IMR-90 (cell line): ENCODE measurements at regions not wholly inside any gene's neighbourhood (a gene's known extent, or its start where the extent isn't known, plus 50 kb on each side); places are given as distances from the start of the nearest gene placed in this dataset.

Experiments used
- ATAC-seq: fragments of 200-7000 bp; cut with Tn5 transposase; 2 replicates; pipeline ENCODE4 v1.9.1; 2020; ENCODE audit warnings: low read depth, mild to moderate bottlenecking, moderate library complexity
- BruUV-seq: library from RNA; stranded (reverse); fragments of 400-500 nt; replicated peaks from 2 replicates; lab custom pipeline; 2021; lab: Mats Ljungman, UMichigan
- CTCF ChIA-PET: fragments of 300-600 bp; formaldehyde crosslinking; extraction: SDS; loops from one replicate; lab custom pipeline; 2021; ENCODE audit warnings: antibody characterized with exemption; lab: Yijun Ruan, JAX
- POLR2A ChIA-PET: fragments of 300-600 bp; sonication (Branson Sonifier 250); formaldehyde crosslinking; loops from one replicate; lab custom pipeline; 2022; ENCODE audit warnings: antibody characterized with exemption; ENCODE audit not compliant: unreplicated experiment; lab: Charles Lee
- DNase-seq: peaks from one replicate; pipeline ENCODE4 v3.0.0; 2013
- H2AFZ ChIP-seq: replicated peaks from 2 replicates; pipeline ENCODE3; 2013; ENCODE audit warnings: low read length, mild to moderate bottlenecking; ENCODE audit not compliant: poor library complexity
- H2AK5ac ChIP-seq: 2 replicates; pipeline ENCODE4 v1.6.1; 2013; ENCODE audit warnings: low read depth, low read length, inconsistent platforms
- H2AK9ac ChIP-seq: replicated peaks from 2 replicates; pipeline ENCODE3; 2013; ENCODE audit warnings: mild to moderate bottlenecking, low read depth, low read length, moderate library complexity; ENCODE audit not compliant: poor library complexity
- H2BK120ac ChIP-seq: 2 replicates; pipeline ENCODE4 v1.6.1; 2013; ENCODE audit warnings: low read depth, low read length, inconsistent platforms
- H2BK15ac ChIP-seq: 3 replicates; pipeline ENCODE4 v1.6.1; 2013; ENCODE audit warnings: low read depth, low read length, inconsistent platforms
- H2BK20ac ChIP-seq: 2 replicates; pipeline ENCODE4 v1.6.1; 2013; ENCODE audit warnings: low read depth, mild to moderate bottlenecking, inconsistent platforms, low read length, moderate library complexity
- H2BK5ac ChIP-seq: 2 replicates; pipeline ENCODE4 v1.6.1; 2013; ENCODE audit warnings: mild to moderate bottlenecking, low read depth, low read length, inconsistent platforms; ENCODE audit not compliant: poor library complexity, severe bottlenecking
- H3K14ac ChIP-seq: replicated peaks from 2 replicates; pipeline ENCODE4 v1.6.1; 2013; ENCODE audit warnings: low read depth, low read length, inconsistent platforms
- H3K18ac ChIP-seq: 2 replicates; pipeline ENCODE4 v1.6.1; 2013; ENCODE audit warnings: low read depth, low read length, control low read depth
- H3K23ac ChIP-seq: 2 replicates; pipeline ENCODE4 v1.6.1; 2013; ENCODE audit warnings: low read depth, low read length, inconsistent platforms
- H3K27ac ChIP-seq: 2 replicates; pipeline ENCODE4 v1.5.1; 2013; ENCODE audit warnings: mild to moderate bottlenecking, control low read depth, low read length; ENCODE audit not compliant: insufficient read depth
- H3K27me3 ChIP-seq: 2 replicates; pipeline ENCODE4 v1.6.1; 2013; ENCODE audit warnings: low read length; ENCODE audit not compliant: control insufficient read depth, insufficient read depth
- H3K36me3 ChIP-seq: 2 replicates; pipeline ENCODE4 v1.6.1; 2013; ENCODE audit warnings: low read length, mixed read lengths; ENCODE audit not compliant: control insufficient read depth, insufficient read depth
- H3K4ac ChIP-seq: 2 replicates; pipeline ENCODE4 v1.6.1; 2013; ENCODE audit warnings: low read depth, low read length, inconsistent platforms
- H3K4me1 ChIP-seq: 2 replicates; pipeline ENCODE4 v1.6.1; 2013; ENCODE audit warnings: low read length, mixed read lengths; ENCODE audit not compliant: control insufficient read depth, insufficient read depth
- H3K4me2 ChIP-seq: 2 replicates; pipeline ENCODE4 v1.6.1; 2013; ENCODE audit warnings: low read depth, mild to moderate bottlenecking, control low read depth, low read length, moderate library complexity
- H3K4me3 ChIP-seq: 2 replicates; pipeline ENCODE4 v1.5.1; 2013; ENCODE audit warnings: low read depth, mild to moderate bottlenecking, control low read depth, low read length, moderate library complexity; ENCODE audit not compliant: insufficient read depth
- H3K56ac ChIP-seq: 2 replicates; pipeline ENCODE4 v1.6.1; 2013; ENCODE audit warnings: low read length, inconsistent platforms; ENCODE audit not compliant: insufficient read depth; ENCODE audit errors: extremely low read depth
- H3K79me1 ChIP-seq, 2 experiments: 2 replicates each; pipeline ENCODE4 v1.6.1; 2013; ENCODE audit warnings: low read length in 2 of 2, inconsistent platforms in 1 of 2, low read depth in 1 of 2
- H3K9ac ChIP-seq: 2 replicates; pipeline ENCODE4 v1.6.1; 2013; ENCODE audit warnings: low read depth, low read length, control low read depth
- H3K9me1 ChIP-seq: 2 replicates; pipeline ENCODE4 v1.6.1; 2013; ENCODE audit warnings: low read length, inconsistent platforms; ENCODE audit not compliant: insufficient read depth
- H3K9me3 ChIP-seq: 2 replicates; pipeline ENCODE4 v1.6.1; 2013; ENCODE audit warnings: low read length; ENCODE audit not compliant: control insufficient read depth, insufficient read depth
- H4K20me1 ChIP-seq: 2 replicates; pipeline ENCODE4 v1.6.1; 2013; ENCODE audit warnings: low read length, inconsistent platforms; ENCODE audit not compliant: insufficient read depth
- H4K5ac ChIP-seq: 2 replicates; pipeline ENCODE4 v1.6.1; 2013; ENCODE audit warnings: mild to moderate bottlenecking, low read depth, low read length, control low read depth
- H4K8ac ChIP-seq, 2 experiments: 2 replicates each; pipeline ENCODE4 v1.6.1; 2013; ENCODE audit warnings: low read depth in 2 of 2, low read length in 2 of 2, control low read depth in 1 of 2, inconsistent platforms in 1 of 2
- H4K91ac ChIP-seq: 2 replicates; pipeline ENCODE4 v1.6.1; 2013; ENCODE audit warnings: low read depth, low read length, inconsistent platforms; ENCODE audit not compliant: insufficient read depth
- BHLHE40 ChIP-seq: fragments of 150-350 bp; IDR thresholded peaks from 2 replicates; pipeline ENCODE4 v1.6.1; 2016; ENCODE audit warnings: mild to moderate bottlenecking, low read depth, low read length
- CEBPB ChIP-seq: IDR thresholded peaks from 2 replicates; pipeline ENCODE4 v1.6.1; 2012; ENCODE audit warnings: low read depth, low read length, improper control_type of control experiment
- ELK1 ChIP-seq: fragments of 150-350 bp; IDR thresholded peaks from 2 replicates; pipeline ENCODE4 v1.6.1; 2016; ENCODE audit warnings: low read depth, mild to moderate bottlenecking, low read length, moderate library complexity, borderline replicate concordance
- FOS ChIP-seq: fragments of 150-350 bp; IDR thresholded peaks from 2 replicates; pipeline ENCODE4 v1.6.1; 2016; ENCODE audit warnings: low read depth, low read length
- MAFK ChIP-seq: IDR thresholded peaks from 2 replicates; pipeline ENCODE4 v1.6.1; 2012; ENCODE audit warnings: low read depth, low read length, improper control_type of control experiment
- MAZ ChIP-seq: IDR thresholded peaks from 2 replicates; pipeline ENCODE4 v1.6.1; 2012; ENCODE audit warnings: low read depth, mild to moderate bottlenecking, low read length, improper control_type of control experiment, moderate library complexity, borderline replicate concordance
- MXI1 ChIP-seq: IDR thresholded peaks from 2 replicates; pipeline ENCODE4 v1.6.1; 2012; ENCODE audit warnings: low read depth, mild to moderate bottlenecking, low read length, moderate library complexity, borderline replicate concordance
- NFE2L2 ChIP-seq: fragments of 150-350 bp; IDR thresholded peaks from 2 replicates; pipeline ENCODE4 v1.6.1; 2016; ENCODE audit warnings: low read depth, mild to moderate bottlenecking, low read length
- POLR2A ChIP-seq: IDR thresholded peaks from 2 replicates; pipeline ENCODE4 v1.6.1; 2012; ENCODE audit warnings: mild to moderate bottlenecking, low read depth, low read length
- RAD21 ChIP-seq: IDR thresholded peaks from 2 replicates; pipeline ENCODE4 v1.6.1; 2012; ENCODE audit warnings: low read length, improper control_type of control experiment
- RCOR1 ChIP-seq: IDR thresholded peaks from 2 replicates; pipeline ENCODE4 v1.6.1; 2012; ENCODE audit warnings: mild to moderate bottlenecking, low read length, improper control_type of control experiment; ENCODE audit not compliant: insufficient replicate concordance
- SMC3 ChIP-seq: fragments of 150-350 bp; IDR thresholded peaks from 2 replicates; pipeline ENCODE4 v1.6.1; 2016; ENCODE audit warnings: low read depth, mild to moderate bottlenecking, antibody characterized with exemption, low read length, moderate library complexity
- WGBS, 2 experiments: methylation state at CpG; one replicate each; pipeline versions ENCODE4 v1.1.5 to v1.1.7; 2013; ENCODE audit warnings: missing lambda C conversion rate in 2 of 2; ENCODE audit not compliant: insufficient read length in 1 of 2; ENCODE audit errors: extremely low coverage in 2 of 2; 5-methylcytosine and 5-hydroxymethylcytosine counted together
- dilution Hi-C: fragments of 300-500 bp; cut with HindIII; formaldehyde crosslinking; loops from one replicate; pipeline ENCODE4 v1.14.3; 2018; ENCODE audit warnings: low sequenced_read_pairs; ENCODE audit not compliant: unreplicated experiment
- in situ Hi-C: fragments of 300-500 bp; cut with MboI; formaldehyde crosslinking; loops from 3 replicates; pipeline ENCODE4 v1.14.3; 2019; ENCODE audit warnings: low sequenced_read_pairs, inconsistent platforms, mixed read lengths
- intact Hi-C: fragments of 100-400 bp; cut with micrococcal nuclease; formaldehyde crosslinking; loops from 2 replicates; pipeline ENCODE4 v1.10.0; 2022
- TF ChIP-seq, protein P1 (sequence below): conservative IDR thresholded peaks from 2 replicates; pipeline ENCODE4 v1.5.1; 2012; ENCODE audit warnings: mild to moderate bottlenecking, low read depth, low read length, improper control_type of control experiment
- TF ChIP-seq, protein P2 (sequence below): fragments of 150-350 bp; IDR thresholded peaks from 2 replicates; pipeline ENCODE4 v1.6.1; 2017; ENCODE audit warnings: mild to moderate bottlenecking, antibody characterized with exemption, low read length, low read depth

DNA sequence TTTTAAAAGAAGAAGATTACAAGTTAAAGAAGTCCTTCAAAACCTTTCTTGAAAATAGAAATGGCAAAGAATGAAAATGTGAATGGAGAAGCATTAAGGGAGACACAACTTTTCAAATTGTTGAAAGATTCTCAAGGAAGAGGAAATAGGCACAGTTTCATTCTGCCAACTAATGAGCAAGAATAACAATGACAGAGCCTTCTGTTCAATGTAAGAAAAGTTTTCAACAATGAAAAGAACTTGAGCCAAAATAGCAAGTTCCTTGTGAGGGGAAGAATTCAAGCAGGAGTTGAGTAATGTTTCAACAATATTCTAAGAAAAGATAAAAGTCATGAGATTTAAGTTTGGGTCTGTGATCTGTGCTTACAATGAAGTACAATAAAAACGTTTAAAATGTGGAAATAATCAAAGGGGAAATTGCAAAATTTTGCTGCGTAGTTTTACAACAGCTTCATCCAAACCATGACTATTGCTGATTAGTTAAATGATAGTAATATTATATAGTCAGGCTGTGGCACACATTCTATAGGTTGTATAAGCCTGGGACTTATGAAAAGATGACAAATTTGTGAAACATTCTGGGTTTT, 122.6 kb downstream of the METTL4 start:
- Histone ChIP-seq H3K4me2 (no peak overlapping the region; the same call in 1 of the 2 replicates), H3K9me1 (no peaks in the 10 kb centered on the region), H3K4me1 (no peaks in the 10 kb centered on the region), H3K9me3 (no peaks in the 10 kb centered on the region), H2BK120ac (no peak overlapping the region), H2BK20ac (no peak overlapping the region), H2AFZ (no peak overlapping the region), H4K8ac (no peak overlapping the region), H3K9ac (no peak overlapping the region), H3K14ac (no peak overlapping the region), H2BK5ac (no peak overlapping the region), H3K4ac (no peak overlapping the region), H3K56ac (no peak overlapping the region), H3K4me3 (no peak overlapping the region), H3K23ac (no peak overlapping the region), H4K5ac (no peak overlapping the region), H2AK5ac (no peak overlapping the region), H3K27ac (no peak overlapping the region), H2AK9ac (no peak overlapping the region), H3K79me1 (no peaks in the 10 kb centered on the region), H4K20me1 (no peaks in the 10 kb centered on the region), H3K36me3 (no peaks in the 10 kb centered on the region), H4K91ac (no peak overlapping the region), H3K18ac (no peak overlapping the region), H3K27me3 (no peaks in the 10 kb centered on the region), H2BK15ac (no peak overlapping the region)
- ChIA-PET POLR2A (no interaction called here), CTCF (no interaction called here)
- TF ChIP-seq FOS (no peak), RCOR1 (no peak), BHLHE40 (no peak), CEBPB (no peak), MXI1 (no peak), NFE2L2 (no peak), ELK1 (no peak), SMC3 (no peak), MAZ (no peak), MAFK (no peak), POLR2A (no peak), RAD21 (no peak)
- TF ChIP-seq, protein P1, sequence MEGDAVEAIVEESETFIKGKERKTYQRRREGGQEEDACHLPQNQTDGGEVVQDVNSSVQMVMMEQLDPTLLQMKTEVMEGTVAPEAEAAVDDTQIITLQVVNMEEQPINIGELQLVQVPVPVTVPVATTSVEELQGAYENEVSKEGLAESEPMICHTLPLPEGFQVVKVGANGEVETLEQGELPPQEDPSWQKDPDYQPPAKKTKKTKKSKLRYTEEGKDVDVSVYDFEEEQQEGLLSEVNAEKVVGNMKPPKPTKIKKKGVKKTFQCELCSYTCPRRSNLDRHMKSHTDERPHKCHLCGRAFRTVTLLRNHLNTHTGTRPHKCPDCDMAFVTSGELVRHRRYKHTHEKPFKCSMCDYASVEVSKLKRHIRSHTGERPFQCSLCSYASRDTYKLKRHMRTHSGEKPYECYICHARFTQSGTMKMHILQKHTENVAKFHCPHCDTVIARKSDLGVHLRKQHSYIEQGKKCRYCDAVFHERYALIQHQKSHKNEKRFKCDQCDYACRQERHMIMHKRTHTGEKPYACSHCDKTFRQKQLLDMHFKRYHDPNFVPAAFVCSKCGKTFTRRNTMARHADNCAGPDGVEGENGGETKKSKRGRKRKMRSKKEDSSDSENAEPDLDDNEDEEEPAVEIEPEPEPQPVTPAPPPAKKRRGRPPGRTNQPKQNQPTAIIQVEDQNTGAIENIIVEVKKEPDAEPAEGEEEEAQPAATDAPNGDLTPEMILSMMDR = no peak
- TF ChIP-seq, protein P2, sequence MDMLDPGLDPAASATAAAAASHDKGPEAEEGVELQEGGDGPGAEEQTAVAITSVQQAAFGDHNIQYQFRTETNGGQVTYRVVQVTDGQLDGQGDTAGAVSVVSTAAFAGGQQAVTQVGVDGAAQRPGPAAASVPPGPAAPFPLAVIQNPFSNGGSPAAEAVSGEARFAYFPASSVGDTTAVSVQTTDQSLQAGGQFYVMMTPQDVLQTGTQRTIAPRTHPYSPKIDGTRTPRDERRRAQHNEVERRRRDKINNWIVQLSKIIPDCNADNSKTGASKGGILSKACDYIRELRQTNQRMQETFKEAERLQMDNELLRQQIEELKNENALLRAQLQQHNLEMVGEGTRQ = no peak
- dilution Hi-C loops = no loop called here
- BruUV-seq = no TSS peak
- no CpG with 5 or more reads among the region's 2 CpGs for WGBS, 2 experiments
- in situ Hi-C loops = no loop called here
- intact Hi-C loops = no loop called here
- ATAC-seq (no peak), DNase-seq (no peak)
